ENCODE measurements at regions not wholly inside any gene's neighbourhood (a gene's known extent, or its start where the extent isn't known, plus 50 kb on each side); places are given as distances from the start of the nearest gene placed in this dataset.

GRCh38 chr5:142387024-142387682 is 62.3 kb upstream of the SPRY4 start:
- Histone ChIP-seq H3K4me2 (ENCODE audit: insufficient read depth, low read length) (no peak overlapping the region), H3K9me1 (replicated peaks; ENCODE audit: control insufficient read depth, extremely low read depth, insufficient read depth, low read length) (no peaks in the 10 kb centered on the region), H3K27ac (ENCODE audit: insufficient read depth, low read depth, low read length) (no peak overlapping the region), H3K36me3 (ENCODE audit: control insufficient read depth in 2 of 2, extremely low read depth in 1 of 2, insufficient read depth in 2 of 2, low read length in 2 of 2) (no peaks in the 10 kb centered on the region), H3K9me3 (replicated peaks; ENCODE audit: control insufficient read depth, insufficient read depth, low read length) (no peaks in the 10 kb centered on the region), H3K4me1 (ENCODE audit: control insufficient read depth, extremely low read depth, insufficient read depth, low read length) (no peaks in the 10 kb centered on the region), H3K27me3 (ENCODE audit: control insufficient read depth in 2 of 2, insufficient read depth in 2 of 2, low read length in 2 of 2) (no peaks in the 10 kb centered on the region), H2AFZ (ENCODE audit: low read depth, low read length) (no peak overlapping the region), H4K20me1 (replicated peaks; ENCODE audit: control insufficient read depth, extremely low read depth, insufficient read depth, low read length) (no peaks in the 10 kb centered on the region), H3K4me3 (replicated peaks in 1 of 3; ENCODE audit: insufficient read depth in 1 of 3, low read depth in 1 of 3, low read length in 3 of 3) (no peak overlapping the region), H3K79me2 (ENCODE audit: control insufficient read depth, insufficient read depth, low read length) (no peaks in the 10 kb centered on the region), H3K9ac (replicated peaks; ENCODE audit: extremely low read depth, insufficient read depth, low read length) (no peak overlapping the region)
- FAIRE-seq = no peak
- dilution Hi-C loops (cut with MboI; ENCODE audit: extremely low pct_ligation_motif_present, low sequenced_read_pairs) (no loop called here), intact Hi-C loops (cut with micrococcal nuclease) (no loop called here)
- no TSS peak for BruUV-seq (replicated peaks)
- POLR2A ChIA-PET = no interaction called here
- no peak for DNase-seq (ENCODE audit: low read depth, low spot score)
- CTCF ChIA-PET = interaction anchor here (0.7 to 2.1 kb wide), 6 partner anchors 10 to 161 kb away, joined by 3 to 9 read pairs (median 4); partner anchors contain the start of gene SPRY4
- TF ChIP-seq MYC (IDR thresholded peaks at IDR 0.05; ENCODE audit: low read depth, low read length) (no peak), EZH2 (IDR thresholded peaks at IDR 0.05; ENCODE audit: borderline replicate concordance, low read depth, low read length, severe bottlenecking) (no peak), FOS (IDR thresholded peaks at IDR 0.05; ENCODE audit: borderline replicate concordance, insufficient read depth, low read length) (no peak), CTCF (IDR thresholded peaks at IDR 0.05; ENCODE audit: extremely low read depth in 1 of 2, insufficient read depth in 1 of 2, low read depth in 1 of 2, low read length in 2 of 2) (no peak), MAX (IDR thresholded peaks at IDR 0.05; ENCODE audit: insufficient read depth, insufficient read length) (no peak), GATA2 (IDR thresholded peaks at IDR 0.05; ENCODE audit: insufficient read depth, insufficient read length, low read depth, low read length) (no peak), POLR2AphosphoS5 (IDR thresholded peaks at IDR 0.05; ENCODE audit: insufficient read depth, low read depth, low read length) (no peak), POLR2A (IDR thresholded peaks at IDR 0.05; ENCODE audit: low read depth, low read length) (no peak), JUN (IDR thresholded peaks at IDR 0.05; ENCODE audit: borderline replicate concordance, insufficient read depth, insufficient read length, low read depth) (no peak)
